Neural progenitor cell (in vitro differentiated cells): ENCODE measurements at regions not wholly inside any gene's neighbourhood (a gene's known extent, or its start where the extent isn't known, plus 50 kb on each side); places are given as distances from the start of the nearest gene placed in this dataset.

ENCODE experiments used
- DNase-seq: peaks from one replicate; pipeline ENCODE4 v3.0.0-alpha.2; 2016; ENCODE audit warnings: low spot score
- H2AFZ ChIP-seq: fragments of 200-600 bp; sonication (generic); replicated peaks from 2 replicates; pipeline ENCODE4 v1.6.1; 2016; ENCODE audit warnings: antibody characterized with exemption
- H3F3A ChIP-seq: fragments of 200-600 bp; sonication (generic); 2 replicates; pipeline ENCODE4 v1.6.1; 2016; ENCODE audit warnings: antibody characterized with exemption, low read depth
- H3K27ac ChIP-seq: fragments of 200-600 bp; sonication (generic); 2 replicates; pipeline ENCODE4 v1.5.1; 2016; ENCODE audit warnings: mild to moderate bottlenecking
- H3K27me3 ChIP-seq: fragments of 200-600 bp; sonication (generic); 2 replicates; pipeline ENCODE4 v1.6.1; 2016; ENCODE audit warnings: mild to moderate bottlenecking, moderate library complexity
- H3K36me3 ChIP-seq: fragments of 200-600 bp; sonication (generic); 2 replicates; pipeline ENCODE4 v1.5.1; 2016
- H3K4me1 ChIP-seq: fragments of 200-600 bp; sonication (generic); 2 replicates; pipeline ENCODE4 v1.6.1; 2016; ENCODE audit warnings: mixed run types
- H3K4me2 ChIP-seq: fragments of 200-600 bp; sonication (generic); 2 replicates; pipeline ENCODE4 v1.6.1; 2016
- H3K4me3 ChIP-seq: fragments of 200-600 bp; sonication (generic); 2 replicates; pipeline ENCODE4 v1.5.1; 2016
- H3K79me2 ChIP-seq: fragments of 200-600 bp; sonication (generic); 2 replicates; pipeline ENCODE4 v1.6.1; 2016; ENCODE audit warnings: low read depth
- H3K9ac ChIP-seq: fragments of 200-600 bp; sonication (generic); 2 replicates; pipeline ENCODE4 v1.6.1; 2016
- H3K9me3 ChIP-seq: fragments of 200-600 bp; sonication (generic); 2 replicates; pipeline ENCODE4 v1.5.1; 2016; ENCODE audit warnings: low read depth
- H4K20me1 ChIP-seq: fragments of 200-600 bp; sonication (generic); 2 replicates; pipeline ENCODE4 v1.6.1; 2016; ENCODE audit warnings: low read depth
- H3K27ac Mint-ChIP-seq: 3 replicates; pipeline ENCODE4 v1.8.0; 2021; ENCODE audit warnings: mixed read lengths
- H3K27me3 Mint-ChIP-seq: 2 replicates; pipeline ENCODE4 v1.8.0; 2022; ENCODE audit warnings: low read depth, mild to moderate bottlenecking, inconsistent platforms, moderate library complexity, mixed read lengths; ENCODE audit not compliant: insufficient read depth
- H3K36me3 Mint-ChIP-seq: 3 replicates; pipeline ENCODE4 v1.8.0; 2021; ENCODE audit warnings: mixed read lengths
- H3K4me1 Mint-ChIP-seq: 3 replicates; pipeline ENCODE4 v1.8.0; 2021; ENCODE audit warnings: mixed read lengths
- H3K4me3 Mint-ChIP-seq: 3 replicates; pipeline ENCODE4 v1.8.0; 2021; ENCODE audit warnings: mild to moderate bottlenecking, moderate library complexity, mixed read lengths
- H3K9me3 Mint-ChIP-seq: 3 replicates; pipeline ENCODE4 v1.8.0; 2020; ENCODE audit warnings: mixed read lengths
- EZH2 ChIP-seq: fragments of 200-600 bp; sonication (generic); IDR thresholded peaks from 2 replicates; pipeline ENCODE4 v1.6.1; 2017; ENCODE audit warnings: antibody characterized with exemption, mild to moderate bottlenecking, moderate library complexity
- EZH2phosphoT487 ChIP-seq: fragments of 200-600 bp; sonication (generic); IDR thresholded peaks from 2 replicates; pipeline ENCODE4 v1.6.1; 2017; ENCODE audit warnings: antibody characterized with exemption
- TF ChIP-seq, protein P1 (sequence below): fragments of 200-600 bp; sonication (generic); IDR thresholded peaks from 2 replicates; pipeline ENCODE4 v1.5.1; 2017; ENCODE audit warnings: antibody characterized with exemption, mild to moderate bottlenecking

DNA sequence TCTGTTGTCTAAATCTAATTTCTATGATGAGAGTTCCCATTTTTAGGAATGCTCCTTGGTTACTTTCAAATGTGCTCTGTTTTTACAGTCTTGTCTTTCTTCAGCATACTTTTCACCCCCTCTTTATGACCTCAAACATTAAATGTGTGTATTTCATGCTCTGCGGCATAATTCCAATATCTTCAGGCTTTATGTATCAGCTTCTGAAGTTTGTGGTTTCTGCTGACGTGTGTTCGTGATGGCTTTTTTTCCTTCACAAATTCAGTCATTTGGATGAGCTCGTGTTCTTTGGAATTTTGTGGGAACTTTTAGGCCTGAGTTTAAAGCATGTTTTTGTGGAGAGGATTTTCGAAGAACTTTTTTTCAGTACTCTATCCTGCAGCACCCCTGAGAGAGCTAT, 97.7 kb upstream of the CHRNA7 start:
- no peaks in the 10 kb centered on the region for H3K79me2 ChIP-seq
- no peak overlapping the region for H3K9ac ChIP-seq
- no peak overlapping the region for H3K4me3 ChIP-seq
- H2AFZ ChIP-seq, result no peak overlapping the region
- no peak overlapping the region for H3K27ac ChIP-seq
- no peaks in the 10 kb centered on the region for H4K20me1 ChIP-seq
- Mint-ChIP-seq H3K4me3 (no peak overlapping the region), H3K36me3 (no peaks in the 10 kb centered on the region), H3K9me3 (no peaks in the 10 kb centered on the region), H3K27me3 (no peaks in the 10 kb centered on the region), H3K4me1 (no peaks in the 10 kb centered on the region), H3K27ac (no peak overlapping the region)
- H3K4me1 ChIP-seq, result no peaks in the 10 kb centered on the region
- no peak overlapping the region for H3K4me2 ChIP-seq
- no peak for DNase-seq
- H3F3A ChIP-seq, result no peaks in the 10 kb centered on the region
- H3K27me3 ChIP-seq, result no peaks in the 10 kb centered on the region
- H3K36me3 ChIP-seq, result no peaks in the 10 kb centered on the region
- TF ChIP-seq, protein P1, sequence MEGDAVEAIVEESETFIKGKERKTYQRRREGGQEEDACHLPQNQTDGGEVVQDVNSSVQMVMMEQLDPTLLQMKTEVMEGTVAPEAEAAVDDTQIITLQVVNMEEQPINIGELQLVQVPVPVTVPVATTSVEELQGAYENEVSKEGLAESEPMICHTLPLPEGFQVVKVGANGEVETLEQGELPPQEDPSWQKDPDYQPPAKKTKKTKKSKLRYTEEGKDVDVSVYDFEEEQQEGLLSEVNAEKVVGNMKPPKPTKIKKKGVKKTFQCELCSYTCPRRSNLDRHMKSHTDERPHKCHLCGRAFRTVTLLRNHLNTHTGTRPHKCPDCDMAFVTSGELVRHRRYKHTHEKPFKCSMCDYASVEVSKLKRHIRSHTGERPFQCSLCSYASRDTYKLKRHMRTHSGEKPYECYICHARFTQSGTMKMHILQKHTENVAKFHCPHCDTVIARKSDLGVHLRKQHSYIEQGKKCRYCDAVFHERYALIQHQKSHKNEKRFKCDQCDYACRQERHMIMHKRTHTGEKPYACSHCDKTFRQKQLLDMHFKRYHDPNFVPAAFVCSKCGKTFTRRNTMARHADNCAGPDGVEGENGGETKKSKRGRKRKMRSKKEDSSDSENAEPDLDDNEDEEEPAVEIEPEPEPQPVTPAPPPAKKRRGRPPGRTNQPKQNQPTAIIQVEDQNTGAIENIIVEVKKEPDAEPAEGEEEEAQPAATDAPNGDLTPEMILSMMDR, result no peak
- TF ChIP-seq EZH2 (no peak), EZH2phosphoT487 (no peak)
- no peaks in the 10 kb centered on the region for H3K9me3 ChIP-seq

DNA sequence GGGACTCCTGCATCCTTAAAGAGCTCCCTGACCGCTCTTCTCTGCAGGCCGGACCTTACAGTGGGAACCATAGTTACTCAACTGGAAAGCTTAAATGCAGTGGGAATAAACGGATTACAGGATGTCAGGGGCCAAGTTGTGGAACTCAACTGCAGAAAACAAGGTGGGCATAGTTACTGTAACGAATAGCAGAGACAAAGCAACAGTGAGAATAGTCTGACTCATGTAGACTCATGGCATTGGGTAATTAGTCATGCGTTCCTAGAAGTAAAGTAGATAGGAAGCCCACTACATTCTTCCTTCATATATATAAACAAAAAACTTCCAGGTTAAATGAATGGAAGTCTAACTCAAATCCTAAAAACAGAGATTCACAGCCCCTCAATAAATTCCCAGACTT, 95.5 kb upstream of the CHRNA7 start:
- H3K4me1 ChIP-seq, result no peaks in the 10 kb centered on the region

DNA sequence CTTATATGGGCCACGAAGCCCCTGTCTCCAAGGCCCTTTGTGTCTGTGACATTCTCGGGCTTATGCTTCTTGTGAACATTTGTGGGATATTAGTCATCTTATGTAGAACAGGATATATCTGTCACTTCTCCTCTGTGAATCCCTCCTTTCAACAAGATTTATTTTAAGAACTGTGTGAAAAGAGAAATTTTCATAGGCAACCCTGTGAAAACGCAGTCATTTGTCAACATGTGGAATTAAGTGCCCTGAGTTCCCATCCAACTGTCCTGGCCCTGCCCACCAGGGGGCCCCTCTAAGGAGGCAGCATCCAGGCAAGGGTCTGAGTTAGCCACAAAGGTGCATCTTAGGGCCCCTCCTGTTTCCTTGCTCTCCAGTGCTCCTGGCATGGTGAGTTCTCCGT, 76.8 kb upstream of the CHRNA7 start:
- Mint-ChIP-seq H3K27ac (no peak overlapping the region), H3K36me3 (no peaks in the 10 kb centered on the region), H3K4me3 (no peak overlapping the region), H3K27me3 (peaks cover 2% of the 10 kb centered on the region), H3K9me3 (peaks cover 18% of the 10 kb centered on the region), H3K4me1 (peaks cover 11% of the 10 kb centered on the region)
- Histone ChIP-seq H4K20me1 (no peaks in the 10 kb centered on the region), H3K4me1 (no peaks in the 10 kb centered on the region), H3K27me3 (no peaks in the 10 kb centered on the region), H3K4me3 (no peak overlapping the region), H3K4me2 (no peak overlapping the region), H3K79me2 (no peaks in the 10 kb centered on the region), H3K9ac (no peak overlapping the region), H3K9me3 (no peaks in the 10 kb centered on the region), H3F3A (no peaks in the 10 kb centered on the region), H3K36me3 (no peaks in the 10 kb centered on the region), H3K27ac (no peak overlapping the region), H2AFZ (no peak overlapping the region)
- TF ChIP-seq, protein P1, result peak; percentile 33
- TF ChIP-seq EZH2phosphoT487 (no peak), EZH2 (no peak)
- DNase-seq, result peak; percentile 21

More for the DNA sequence above, 95.5 kb upstream of the CHRNA7 start:
- Mint-ChIP-seq H3K36me3 (no peaks in the 10 kb centered on the region), H3K27ac (no peak overlapping the region), H3K27me3 (no peaks in the 10 kb centered on the region), H3K9me3 (no peaks in the 10 kb centered on the region), H3K4me3 (no peak overlapping the region), H3K4me1 (no peaks in the 10 kb centered on the region)
- Histone ChIP-seq H3F3A (no peaks in the 10 kb centered on the region), H4K20me1 (no peaks in the 10 kb centered on the region), H3K27ac (no peak overlapping the region), H3K36me3 (no peaks in the 10 kb centered on the region), H3K9ac (no peak overlapping the region), H3K79me2 (no peaks in the 10 kb centered on the region), H3K27me3 (no peaks in the 10 kb centered on the region), H3K9me3 (no peaks in the 10 kb centered on the region), H3K4me2 (no peak overlapping the region), H2AFZ (no peak overlapping the region), H3K4me3 (no peak overlapping the region)
- no peak for DNase-seq
- TF ChIP-seq, protein P1, result no peak
- TF ChIP-seq EZH2phosphoT487 (no peak), EZH2 (no peak)
